GM12878 (cell line): ENCODE measurements at regions not wholly inside any gene's neighbourhood (a gene's known extent, or its start where the extent isn't known, plus 50 kb on each side); places are given as distances from the start of the nearest gene placed in this dataset.

Source experiments
- BCL3 ChIP-seq: IDR thresholded peaks from 2 replicates; pipeline ENCODE4 v1.6.1; 2011; ENCODE audit warnings: borderline replicate concordance, low read depth, mild to moderate bottlenecking, moderate library complexity, low read length; ENCODE audit not compliant: insufficient read depth, poor library complexity, severe bottlenecking
- CHD1 ChIP-seq: IDR thresholded peaks from 2 replicates; pipeline ENCODE4 v1.6.1; 2012; ENCODE audit warnings: low read depth, low read length, improper control_type of control experiment
- CTCF ChIP-seq, 3 experiments: IDR thresholded peaks in 2 of 3; conservative IDR thresholded peaks in 1 of 3; 2 replicates each; pipeline ENCODE4 v1.5.1; 2011; ENCODE audit warnings: low read depth in 3 of 3, low read length in 3 of 3, mild to moderate bottlenecking in 3 of 3, control low read depth in 2 of 3, moderate library complexity in 2 of 3, inconsistent platforms in 1 of 3, mixed read lengths in 1 of 3; ENCODE audit not compliant: control insufficient read depth in 2 of 3, insufficient read depth in 1 of 3; ENCODE audit errors: extremely low read depth in 1 of 3
- E2F8 ChIP-seq: fragments of 450-650 bp; IDR thresholded peaks from 2 replicates; pipeline ENCODE4 v1.6.1; 2018; ENCODE audit warnings: mild to moderate bottlenecking, low read depth, moderate library complexity; ENCODE audit not compliant: partially characterized antibody
- LARP7 ChIP-seq: fragments of 450-650 bp; IDR thresholded peaks from 2 replicates; pipeline ENCODE4 v1.6.1; 2017; ENCODE audit warnings: mild to moderate bottlenecking
- NFIC ChIP-seq: IDR thresholded peaks from 2 replicates; pipeline ENCODE4 v1.6.1; 2012; ENCODE audit warnings: low read depth, mild to moderate bottlenecking, inconsistent platforms, low read length, moderate library complexity
- NKRF ChIP-seq: fragments of 450-650 bp; conservative IDR thresholded peaks from 2 replicates; pipeline ENCODE4 v1.6.1; 2017; ENCODE audit warnings: mild to moderate bottlenecking, moderate library complexity
- NR2C2 ChIP-seq: IDR thresholded peaks from 2 replicates; pipeline ENCODE4 v1.6.1; 2011; ENCODE audit warnings: borderline replicate concordance, low read depth; ENCODE audit not compliant: control insufficient read depth, insufficient read length
- POLR2A ChIP-seq: IDR thresholded peaks from 2 replicates; pipeline ENCODE4 v1.6.1; 2011; ENCODE audit warnings: low read depth, mild to moderate bottlenecking, low read length
- POLR2AphosphoS5 ChIP-seq: IDR thresholded peaks from 2 replicates; pipeline ENCODE4 v1.6.1; 2011; ENCODE audit warnings: mild to moderate bottlenecking, low read length, inconsistent platforms
- REST ChIP-seq: IDR thresholded peaks from 2 replicates; pipeline ENCODE4 v1.6.1; 2012; ENCODE audit warnings: mild to moderate bottlenecking, low read depth, low read length

- no peak for TF ChIP-seq REST
- no peak for TF ChIP-seq E2F8
- no peak for TF ChIP-seq LARP7
- no peak for TF ChIP-seq POLR2AphosphoS5
- no peak for TF ChIP-seq NR2C2
- no peak for TF ChIP-seq POLR2A
- TF ChIP-seq CHD1: no peak
- no peak for TF ChIP-seq NFIC
- no peak for TF ChIP-seq CTCF (IDR thresholded peaks at IDR 0.05 in 2 of 3, conservative IDR thresholded peaks at IDR 0.05 in 1 of 3; ENCODE audit: control insufficient read depth in 2 of 3, extremely low read depth in 1 of 3, insufficient read depth in 1 of 3, low read depth in 3 of 3, low read length in 3 of 3)
- no peak for TF ChIP-seq BCL3
- TF ChIP-seq NKRF: no peak
Measured at GRCh38 chr1:165053351-165053750, 303.2 kb downstream of the LMX1A start.
